ENCODE measurements at regions not wholly inside any gene's neighbourhood (a gene's known extent, or its start where the extent isn't known, plus 50 kb on each side); places are given as distances from the start of the nearest gene placed in this dataset.

DNA sequence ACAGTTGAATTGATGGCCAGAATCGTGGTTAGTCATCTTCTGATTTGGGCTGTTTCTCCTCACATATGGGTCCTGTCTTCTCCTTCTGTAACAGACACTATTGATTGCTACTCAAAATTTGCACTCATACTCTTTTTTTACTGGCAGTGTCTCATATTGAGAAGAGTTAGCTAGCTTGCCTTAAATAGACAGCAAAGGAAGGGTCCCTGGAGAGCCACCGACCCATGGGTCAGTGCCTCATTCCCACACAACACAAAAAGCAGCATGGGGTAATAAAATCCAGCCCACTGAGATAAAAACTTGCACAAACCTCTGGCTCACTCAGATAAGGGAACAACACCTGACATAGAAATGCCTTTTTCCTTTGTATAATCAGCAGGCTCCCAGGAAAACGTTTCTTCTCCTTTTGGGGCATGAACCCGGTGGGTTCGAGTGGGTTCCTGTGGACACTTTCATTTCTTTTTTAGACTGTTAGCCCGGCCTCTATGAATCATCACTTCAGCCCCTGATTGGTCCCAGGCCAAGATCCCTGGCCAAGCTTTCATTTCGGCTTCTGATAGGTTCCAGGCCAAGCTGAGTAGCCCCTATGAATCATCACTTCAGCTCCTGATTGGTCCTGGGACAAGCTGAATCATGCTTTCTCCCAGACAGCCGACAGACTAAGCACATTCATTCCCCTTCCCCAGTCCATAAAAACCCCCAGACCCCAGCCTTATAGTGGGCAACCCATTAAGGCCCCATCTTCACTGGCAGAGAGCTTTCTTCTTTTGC is 408.1 kb downstream of the DCAF12L2 start:
- DNase-seq (no peak), ATAC-seq (no peak)
- intact Hi-C loops (cut with DNase I, micrococcal nuclease): no loop called here

DNA sequence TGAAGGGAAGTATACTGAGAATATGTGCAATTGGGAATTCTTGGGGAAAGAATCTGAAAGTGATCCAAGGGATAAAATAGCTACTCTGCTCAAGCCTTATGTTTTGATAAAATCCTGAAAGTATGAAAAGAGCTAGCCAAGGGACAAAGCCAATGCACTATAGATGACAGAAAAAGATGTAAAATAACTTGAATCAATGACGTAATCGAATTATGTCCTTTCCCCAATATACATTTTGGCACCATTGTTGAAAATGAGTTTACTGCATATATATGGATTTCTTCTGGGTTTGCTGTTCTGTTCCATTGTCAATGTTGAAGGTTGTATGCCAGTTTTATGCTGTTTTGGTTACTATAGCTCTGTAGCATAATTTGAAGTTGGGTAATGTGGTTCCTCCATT is 407.3 kb downstream of the DCAF12L2 start:
- DNase-seq: no peak
- no peak for ATAC-seq
- intact Hi-C loops (cut with DNase I, micrococcal nuclease): no loop called here

DNA sequence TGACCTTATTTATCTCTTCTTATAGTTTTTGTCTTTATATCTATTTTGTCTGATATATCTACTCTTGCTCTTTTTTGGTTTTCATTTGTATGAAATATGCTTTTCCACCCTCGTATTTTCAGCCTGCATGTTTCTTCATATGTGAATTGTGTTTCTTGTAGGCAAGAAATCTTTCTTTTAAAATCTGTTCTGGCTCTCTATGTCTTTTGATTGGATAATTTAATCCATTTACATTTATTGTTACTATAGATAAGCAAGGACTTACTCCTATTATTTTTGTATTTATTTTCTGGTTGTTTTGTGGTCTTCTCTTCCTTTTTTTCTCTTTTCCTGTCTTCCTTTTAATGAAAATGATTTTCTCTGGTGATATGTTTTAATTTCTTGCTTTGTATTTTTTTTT is 403.1 kb downstream of the DCAF12L2 start:
- intact Hi-C loops (cut with DNase I, micrococcal nuclease): no loop called here
- DNase-seq (no peak), ATAC-seq (no peak)

DNA sequence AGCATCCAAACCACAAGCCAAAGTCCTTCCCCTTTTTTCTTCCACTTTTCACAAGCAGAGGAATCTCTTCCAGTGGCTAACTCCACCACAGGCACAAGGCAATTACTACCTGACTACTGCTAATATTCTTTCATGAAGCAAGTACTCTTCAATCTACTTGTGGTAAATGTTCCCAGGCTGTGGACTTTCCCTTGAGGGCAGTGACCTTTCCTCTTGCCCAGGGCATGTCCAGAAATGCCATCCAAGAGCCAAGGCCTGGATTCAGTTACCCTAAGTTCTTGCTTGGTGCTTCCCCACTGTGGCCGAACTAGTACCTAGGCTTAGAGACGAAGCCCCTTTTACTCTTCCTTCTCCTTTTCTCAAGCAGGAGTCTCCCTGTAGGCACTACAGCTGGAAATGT is 400.7 kb downstream of the DCAF12L2 start:
- ATAC-seq (no peak), DNase-seq (no peak)
- intact Hi-C loops (cut with DNase I, micrococcal nuclease): no loop called here

DNA sequence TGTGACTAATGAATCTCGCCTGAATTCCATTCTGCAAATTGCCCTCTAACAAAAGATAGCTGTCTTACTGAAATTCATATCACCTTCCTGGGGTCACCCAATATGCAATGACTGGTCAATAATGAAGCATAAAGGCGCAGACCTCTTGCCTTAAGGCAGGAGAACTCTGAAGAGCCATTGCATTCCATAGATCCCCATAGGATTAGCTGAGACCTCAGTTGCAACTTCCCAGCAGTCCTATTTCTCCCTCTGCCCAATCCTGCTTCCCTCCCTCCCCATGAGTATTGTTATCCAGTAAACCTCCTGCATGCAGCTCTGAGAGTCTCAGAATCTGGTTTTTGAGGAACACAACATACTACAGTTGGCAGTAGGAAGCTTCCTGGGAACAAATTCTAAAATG is 396.5 kb downstream of the DCAF12L2 start:
- ATAC-seq (no peak), DNase-seq (no peak)
- intact Hi-C loops (cut with DNase I, micrococcal nuclease): no loop called here

DNA sequence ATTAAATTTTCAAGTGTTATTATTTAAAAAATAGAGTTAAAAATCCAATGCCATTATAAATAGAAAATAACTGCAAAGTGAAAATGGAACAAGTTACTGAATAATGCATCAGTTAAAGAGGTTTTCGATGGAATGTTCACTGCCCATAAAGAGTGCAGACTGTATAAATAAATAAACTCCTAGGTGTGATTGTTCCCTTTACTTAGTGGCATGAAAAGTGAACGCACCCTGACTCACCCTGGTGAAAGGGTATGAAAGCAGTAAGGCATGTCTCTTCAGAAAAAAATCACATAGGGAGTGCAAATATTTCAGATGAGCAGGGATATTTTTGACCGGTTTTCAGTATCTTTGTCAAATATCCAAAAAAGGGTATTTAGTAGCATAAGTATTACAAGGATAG is 387.8 kb downstream of the DCAF12L2 start:
- DNase-seq: no peak
- intact Hi-C loops (cut with DNase I, micrococcal nuclease): no loop called here
- ATAC-seq: no peak

DNA sequence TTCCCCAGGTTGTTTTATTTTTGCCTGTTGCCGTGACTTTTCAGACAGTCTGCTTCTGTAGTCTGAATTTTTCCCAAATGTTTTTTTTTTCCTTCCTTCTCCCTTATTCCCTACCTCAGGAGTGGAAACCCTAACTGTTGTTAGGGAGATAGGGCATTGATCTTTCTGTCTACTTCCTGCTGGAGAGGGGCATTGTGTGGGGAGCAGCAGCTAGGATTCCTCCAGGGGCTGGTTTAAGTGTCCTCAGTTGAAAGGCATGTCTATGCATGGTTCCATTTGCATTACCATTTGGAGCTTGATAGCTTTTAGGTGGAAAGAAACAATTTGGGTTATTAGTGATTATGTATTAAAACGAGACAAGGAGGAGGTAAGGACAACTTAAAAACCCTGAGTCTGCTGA is 383.9 kb downstream of the DCAF12L2 start:
- intact Hi-C loops (cut with DNase I, micrococcal nuclease): no loop called here
- DNase-seq: no peak
- ATAC-seq: no peak

DNA sequence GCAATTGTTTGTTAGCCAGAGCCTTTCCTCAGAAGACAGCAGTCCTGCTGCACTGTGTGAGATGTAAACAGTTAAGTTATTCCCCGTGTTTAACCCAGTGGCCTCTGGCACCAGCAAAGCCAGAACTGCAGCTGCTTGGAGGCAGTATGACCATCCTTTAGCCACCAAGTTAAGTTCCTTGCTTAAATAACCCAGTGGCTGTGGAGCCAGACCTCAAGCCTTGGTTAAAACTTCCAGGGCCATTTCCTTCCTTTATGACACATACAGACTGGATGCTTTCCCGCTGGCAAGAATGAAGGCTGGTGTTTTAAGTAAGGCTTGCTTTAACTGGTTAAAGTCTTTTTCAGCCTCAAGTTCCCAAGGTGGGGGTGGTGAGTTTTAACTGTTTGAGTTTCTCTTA is 379.8 kb downstream of the DCAF12L2 start:
- intact Hi-C loops (cut with DNase I, micrococcal nuclease): no loop called here
- no peak for DNase-seq
- no peak for ATAC-seq

DNA sequence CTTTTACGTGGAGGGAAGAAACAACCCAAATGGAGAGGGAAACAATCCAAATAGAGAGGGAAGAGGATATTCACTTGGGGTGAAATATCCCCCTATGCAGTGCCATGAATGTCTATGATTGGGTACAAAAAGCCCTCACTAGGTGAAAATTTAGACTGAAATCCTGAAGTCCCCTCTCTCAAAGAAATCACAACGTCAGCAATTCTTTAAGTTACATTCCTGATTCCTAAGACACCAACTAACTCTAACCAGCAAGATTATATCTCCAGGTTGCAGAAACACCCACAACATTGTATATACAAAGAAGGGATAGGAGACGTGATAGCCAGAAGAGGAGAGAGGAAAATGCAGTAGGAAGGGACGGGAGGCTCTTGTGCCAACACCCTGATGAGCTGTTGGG is 374.3 kb downstream of the DCAF12L2 start:
- ATAC-seq (no peak), DNase-seq (no peak)
- intact Hi-C loops (cut with DNase I, micrococcal nuclease): no loop called here

DNA sequence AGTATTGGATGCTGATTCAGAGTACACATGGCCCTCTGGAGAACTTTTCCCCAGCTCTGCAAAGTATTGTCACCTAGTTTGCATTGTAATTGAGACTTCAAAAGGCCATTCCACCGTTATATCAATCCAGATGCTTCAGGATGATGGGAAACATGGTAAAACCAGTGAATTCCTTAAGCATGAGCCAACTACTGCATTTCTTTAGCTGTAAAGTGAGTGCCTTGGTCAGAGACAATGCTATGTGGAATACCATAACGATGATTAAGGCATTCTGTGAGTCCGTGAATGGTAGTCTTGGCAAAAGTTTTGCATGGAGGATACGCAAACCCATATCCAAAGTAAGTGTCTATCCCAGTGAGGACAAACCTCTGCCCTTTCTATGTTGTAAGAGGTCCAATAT is 355.2 kb downstream of the DCAF12L2 start:
- DNase-seq (no peak), ATAC-seq (no peak)
- intact Hi-C loops (cut with DNase I, micrococcal nuclease): no loop called here

DNA sequence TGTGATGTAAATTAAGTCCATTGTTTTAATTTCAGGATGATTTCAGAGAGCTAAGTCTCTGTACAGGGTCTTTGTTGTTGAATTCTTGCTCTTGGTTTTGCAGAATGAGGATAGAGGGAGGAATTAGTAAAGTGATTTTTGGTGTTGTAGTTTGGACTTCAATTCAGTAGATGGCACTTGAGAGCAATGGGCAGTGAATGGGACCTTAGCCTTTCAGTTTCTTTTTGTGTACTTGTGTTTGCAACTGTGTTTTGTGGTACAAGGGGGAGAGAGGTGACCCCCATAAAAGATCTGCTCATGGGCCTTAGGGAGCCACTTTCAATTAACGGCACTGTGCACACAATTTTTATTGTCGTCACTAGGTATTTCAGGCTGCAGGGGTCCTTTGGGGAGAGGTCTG is 340.0 kb downstream of the DCAF12L2 start:
- intact Hi-C loops (cut with DNase I, micrococcal nuclease): no loop called here
- ATAC-seq (no peak), DNase-seq (no peak)

DNA sequence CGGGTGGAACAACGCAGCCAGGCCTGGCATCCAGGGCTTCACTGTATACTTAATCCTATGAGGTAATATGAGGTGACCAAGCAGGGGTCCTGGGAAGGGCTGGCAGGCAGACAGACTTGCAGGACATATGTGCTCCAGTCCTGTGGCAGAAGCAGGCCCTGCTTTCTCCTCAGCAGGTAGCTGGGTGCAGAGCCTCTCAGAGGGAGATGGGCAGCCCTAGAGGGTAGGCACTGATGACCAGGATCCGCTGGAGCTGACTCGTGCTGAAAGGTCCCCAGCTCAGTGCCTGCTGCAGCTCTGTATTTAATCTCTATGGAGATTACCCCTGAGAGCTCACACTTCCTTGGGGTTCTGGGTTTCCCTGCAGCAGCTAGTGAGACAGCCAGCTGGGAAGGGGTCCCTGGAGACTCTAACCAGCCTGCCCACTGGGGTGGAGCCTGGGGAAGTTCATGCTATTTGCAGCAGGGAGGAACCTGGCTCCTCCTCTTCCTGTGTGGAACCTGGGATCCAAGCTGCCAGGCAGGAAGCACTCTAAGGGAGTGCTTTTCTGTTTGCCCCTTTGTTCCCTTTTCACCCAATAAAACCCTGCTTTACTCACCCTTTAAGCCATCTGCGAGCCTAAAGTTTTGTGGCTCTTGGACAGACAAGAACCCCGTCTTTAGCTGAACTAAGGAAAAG is 339.2 kb downstream of the DCAF12L2 start:
- ATAC-seq (no peak), DNase-seq (no peak)
- intact Hi-C loops (cut with DNase I, micrococcal nuclease): no loop called here

DNA sequence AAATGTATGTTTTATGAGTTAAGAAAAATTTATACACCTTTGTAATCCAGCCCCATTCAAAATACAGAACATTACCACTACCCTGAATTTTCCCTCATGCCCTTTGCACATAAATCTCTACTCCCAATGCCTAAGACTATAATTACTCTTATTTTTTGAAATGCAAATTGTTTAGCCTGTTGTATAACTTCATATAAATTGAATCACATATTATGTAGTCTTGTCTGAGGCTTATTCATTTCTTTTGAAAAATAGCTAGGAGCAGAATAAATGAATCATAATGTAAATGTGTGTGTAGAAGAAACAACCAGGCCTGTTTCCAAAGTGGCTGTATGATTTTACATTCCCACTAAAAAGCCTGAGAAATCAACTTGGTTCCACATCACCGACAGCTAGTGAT is 319.8 kb downstream of the DCAF12L2 start:
- DNase-seq (no peak), ATAC-seq (no peak)
- intact Hi-C loops (cut with DNase I, micrococcal nuclease): no loop called here

DNA sequence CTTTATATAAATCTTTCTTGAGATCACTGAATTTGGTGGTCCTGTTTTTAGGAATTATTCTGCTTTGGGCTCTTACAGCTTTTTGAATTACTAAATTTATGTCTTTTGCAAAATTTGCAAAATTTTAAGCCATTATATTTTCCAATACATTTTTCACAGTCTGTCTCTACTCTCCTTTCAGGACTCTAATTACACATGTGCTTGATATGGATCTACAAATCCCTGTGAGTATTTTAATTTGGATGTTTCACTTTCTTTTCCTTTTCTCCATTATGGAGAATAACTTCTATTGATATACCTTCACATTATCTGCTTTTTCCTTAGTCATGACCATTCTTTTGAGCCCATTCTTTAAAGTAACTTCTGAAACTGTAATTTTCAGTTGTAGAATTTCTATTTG is 315.4 kb downstream of the DCAF12L2 start:
- ATAC-seq (no peak), DNase-seq (no peak)
- intact Hi-C loops (cut with DNase I, micrococcal nuclease): no loop called here

DNA sequence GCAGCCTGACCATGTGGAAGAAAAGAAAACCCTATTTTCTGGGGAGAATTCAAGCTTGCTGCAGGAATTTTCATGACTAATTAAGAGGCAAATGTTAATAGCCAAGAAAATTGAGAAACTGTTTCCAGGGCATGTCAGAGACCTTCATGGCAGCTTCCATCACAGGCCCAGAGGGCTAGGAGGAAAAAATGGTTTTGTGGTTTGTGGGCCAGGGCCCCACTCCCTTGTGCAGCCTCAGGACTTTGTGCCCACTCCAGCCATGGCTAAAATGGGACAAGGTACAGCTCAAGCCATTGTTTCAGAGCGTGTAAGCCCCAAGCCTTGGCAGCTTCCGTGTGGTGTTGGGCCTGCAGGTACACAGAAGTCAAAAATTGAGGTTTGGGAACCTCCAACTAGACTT is 282.9 kb downstream of the DCAF12L2 start:
- intact Hi-C loops (cut with DNase I, micrococcal nuclease): no loop called here
- no peak for DNase-seq
- no peak for ATAC-seq

DNA sequence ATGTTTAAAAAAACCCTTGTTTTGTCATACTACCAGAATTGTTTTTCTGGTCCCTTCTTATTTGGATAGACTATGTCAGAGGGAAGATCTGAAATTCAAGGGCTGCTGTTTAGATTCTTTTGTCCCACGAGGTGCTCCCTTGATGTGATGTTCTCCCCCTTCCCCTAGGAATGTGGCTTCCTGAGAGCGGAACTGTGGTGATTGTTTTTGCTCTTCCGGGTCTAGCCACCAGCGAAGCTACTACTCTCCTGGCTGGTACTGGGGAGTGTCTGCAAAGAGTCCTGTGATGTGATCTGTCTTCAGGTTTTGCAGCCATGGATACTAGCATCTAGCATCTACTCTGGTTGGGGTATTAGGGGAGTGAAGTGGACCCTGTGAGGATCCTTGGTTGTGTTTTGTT is 271.1 kb downstream of the DCAF12L2 start:
- DNase-seq (no peak), ATAC-seq (no peak)
- intact Hi-C loops (cut with DNase I, micrococcal nuclease): no loop called here

DNA sequence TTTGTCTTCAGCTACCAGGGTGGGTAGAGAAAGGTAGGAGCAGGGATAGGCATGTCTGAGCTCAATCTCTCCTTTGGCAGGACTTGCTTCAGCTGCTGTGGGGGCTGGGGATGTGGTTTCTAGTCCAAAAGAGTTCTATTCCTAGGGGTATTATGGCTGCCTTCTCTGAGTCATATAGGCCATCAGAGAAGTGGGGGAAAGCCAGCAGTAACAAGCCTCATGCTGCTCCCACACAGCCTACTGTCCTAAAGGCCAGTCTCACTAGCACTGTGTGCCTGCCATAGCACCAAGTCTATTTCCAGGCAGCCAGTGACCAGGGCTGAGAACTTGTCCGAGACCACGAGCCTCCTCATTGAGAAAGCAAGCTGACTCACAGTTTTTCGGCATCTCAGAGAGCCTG is 270.6 kb downstream of the DCAF12L2 start:
- no peak for DNase-seq

DNA sequence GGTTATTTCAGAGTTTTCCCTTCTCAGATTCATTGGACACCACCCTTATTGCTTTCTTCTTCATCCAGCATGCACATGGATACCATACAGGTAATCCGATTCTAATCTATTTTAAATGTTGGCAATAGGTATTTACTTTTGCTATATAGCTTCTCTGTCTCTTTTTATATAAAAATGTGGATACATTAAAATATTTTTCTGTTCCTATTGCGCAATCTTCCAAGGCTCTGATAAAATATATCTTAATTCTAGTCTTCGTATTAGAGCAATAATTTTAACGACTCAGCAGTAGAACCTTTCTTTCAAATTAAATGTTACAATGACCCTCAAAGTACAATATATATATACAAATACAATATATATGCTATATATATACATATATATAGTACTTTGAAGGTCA is 239.8 kb downstream of the DCAF12L2 start:
- ATAC-seq (no peak), DNase-seq (no peak)

More for the DNA sequence above, 270.6 kb downstream of the DCAF12L2 start:
- intact Hi-C loops (cut with DNase I, micrococcal nuclease): no loop called here
- no peak for ATAC-seq

DNA sequence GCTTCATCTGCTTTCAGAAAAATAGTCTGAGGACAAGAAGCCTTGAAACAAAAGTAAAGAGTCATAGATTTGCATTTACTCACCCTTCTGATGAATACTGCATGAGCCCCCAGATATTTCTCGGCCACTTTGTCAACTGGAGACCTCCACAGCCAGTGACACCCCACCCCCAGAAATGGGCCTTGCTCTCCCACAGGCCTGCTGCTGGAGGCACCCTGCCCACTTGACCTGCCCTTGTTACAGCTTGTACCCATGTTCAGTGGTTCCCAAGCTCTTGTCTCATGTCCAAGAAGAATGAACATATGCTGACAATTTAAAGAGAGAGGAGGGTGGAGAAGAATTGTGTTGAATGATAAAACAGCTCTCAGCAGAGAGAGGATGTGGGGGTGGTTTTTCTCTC is 225.1 kb downstream of the DCAF12L2 start:
- no peak for DNase-seq
- intact Hi-C loops (cut with DNase I, micrococcal nuclease): no loop called here
- ATAC-seq: no peak

More for the DNA sequence above, 239.8 kb downstream of the DCAF12L2 start:
- intact Hi-C loops (cut with DNase I, micrococcal nuclease): no loop called here

DNA sequence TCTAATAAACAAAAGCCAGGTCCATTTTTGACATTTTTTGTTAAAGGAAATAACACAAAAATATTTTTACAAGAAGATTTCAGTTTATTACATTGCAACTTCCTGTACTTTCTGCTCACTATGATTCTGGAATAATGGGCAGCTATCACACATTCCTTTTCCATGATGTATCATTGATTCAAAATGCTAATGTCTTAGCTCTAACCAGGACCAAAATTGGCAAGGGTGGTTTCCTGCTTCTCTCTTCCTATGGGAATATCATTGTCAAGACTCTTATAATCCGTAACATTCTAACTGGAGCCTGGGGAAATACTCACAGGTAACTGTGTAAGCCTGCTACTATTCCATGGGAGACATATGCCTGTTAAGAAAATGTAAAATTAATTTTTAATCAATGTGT is 218.6 kb downstream of the DCAF12L2 start:
- DNase-seq (no peak), ATAC-seq (no peak)
- intact Hi-C loops (cut with DNase I, micrococcal nuclease): no loop called here

DNA sequence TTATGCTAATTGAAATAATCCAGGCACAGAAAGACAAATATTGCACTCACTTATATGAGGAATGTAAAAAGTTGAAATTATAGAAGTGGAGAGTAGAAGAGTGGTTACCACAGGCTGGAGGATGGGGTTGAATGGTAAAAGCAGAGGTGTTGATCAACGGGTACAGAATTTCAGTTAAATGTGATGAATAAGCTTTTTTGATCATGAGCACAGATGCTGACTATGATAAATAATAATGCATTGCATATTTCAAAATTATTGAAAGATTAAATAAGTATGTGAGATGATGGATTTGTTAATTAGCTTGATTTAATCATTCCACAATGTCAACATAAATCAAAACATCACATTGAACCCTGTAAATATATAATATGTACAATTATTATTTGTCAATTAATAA is 213.1 kb downstream of the DCAF12L2 start:
- no peak for ATAC-seq
- intact Hi-C loops (cut with DNase I, micrococcal nuclease): no loop called here
- DNase-seq: no peak

Measured in left colon (tissue), 2 donors.